LNCAP (cell line): ENCODE measurements at regions not wholly inside any gene's neighbourhood (a gene's known extent, or its start where the extent isn't known, plus 50 kb on each side); places are given as distances from the start of the nearest gene placed in this dataset.

Experiments used
- CTCF ChIP-seq: fragments of 450-650 bp; IDR thresholded peaks from 2 replicates; pipeline ENCODE4 v1.5.1; 2017; ENCODE audit warnings: mild to moderate bottlenecking

GRCh38 chr1:214146523-214146922, 134.4 kb upstream of the SMYD2 start:
- TF ChIP-seq CTCF: no peak

- TF ChIP-seq CTCF: no peak
Measured at GRCh38 chr1:214154596-214155292, 126.2 kb upstream of the SMYD2 start.

GRCh38 chr1:214155987-214156625, 124.9 kb upstream of the SMYD2 start:
- no peak for TF ChIP-seq CTCF

- no peak for TF ChIP-seq CTCF
Measured at GRCh38 chr1:214164173-214164572, 116.8 kb upstream of the SMYD2 start.

- TF ChIP-seq CTCF: no peak
Measured at GRCh38 chr1:214165850-214166374, 115.0 kb upstream of the SMYD2 start.

- TF ChIP-seq CTCF: no peak
Measured at GRCh38 chr1:214174508-214175199, 106.3 kb upstream of the SMYD2 start.

GRCh38 chr1:214178102-214178501, 102.9 kb upstream of the SMYD2 start:
- TF ChIP-seq CTCF: no peak
